Upper lobe of left lung (tissue), 4 donors: ENCODE measurements at regions not wholly inside any gene's neighbourhood (a gene's known extent, or its start where the extent isn't known, plus 50 kb on each side); places are given as distances from the start of the nearest gene placed in this dataset.

Experiments
- POLR2A ChIP-seq, 4 donors: fragments of 450-650 bp; IDR thresholded peaks; one replicate each; pipeline ENCODE4 v1.5.1; 2016 to 2017; ENCODE audit warnings: antibody characterized with exemption in 4 of 4, mild to moderate bottlenecking in 2 of 4
- POLR2AphosphoS5 ChIP-seq, 2 donors: sonication (generic); formaldehyde crosslinking; IDR thresholded peaks; one replicate each; pipeline ENCODE4 v1.5.1; 2017; ENCODE audit warnings: antibody characterized with exemption in 2 of 2
- TF ChIP-seq, protein P1 (sequence below), 6 experiments: fragments of 450-650 bp in 4 of 6; fragments of 200-600 bp in 2 of 6; sonication (generic) in 2 of 6; IDR thresholded peaks; one replicate each; pipeline ENCODE4 v1.5.1; 2016 to 2019; ENCODE audit warnings: antibody characterized with exemption in 6 of 6

DNA sequence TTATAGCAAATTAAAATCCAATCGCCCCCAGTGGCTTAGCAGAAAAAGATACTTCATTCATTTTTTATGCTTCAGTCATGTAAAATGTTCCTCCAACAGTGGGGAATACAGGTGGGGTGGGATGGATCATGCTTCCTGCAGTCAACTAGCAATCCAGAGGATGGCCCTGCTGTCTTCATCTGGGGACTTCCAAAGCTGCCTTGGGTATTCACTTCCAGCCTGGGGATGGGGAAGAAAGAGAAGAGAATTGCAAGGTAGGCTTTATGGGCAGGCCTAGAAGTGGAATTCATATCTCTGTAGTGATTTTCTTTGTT lies 354.8 kb upstream of the SLCO3A1 start:
- TF ChIP-seq, protein P1, sequence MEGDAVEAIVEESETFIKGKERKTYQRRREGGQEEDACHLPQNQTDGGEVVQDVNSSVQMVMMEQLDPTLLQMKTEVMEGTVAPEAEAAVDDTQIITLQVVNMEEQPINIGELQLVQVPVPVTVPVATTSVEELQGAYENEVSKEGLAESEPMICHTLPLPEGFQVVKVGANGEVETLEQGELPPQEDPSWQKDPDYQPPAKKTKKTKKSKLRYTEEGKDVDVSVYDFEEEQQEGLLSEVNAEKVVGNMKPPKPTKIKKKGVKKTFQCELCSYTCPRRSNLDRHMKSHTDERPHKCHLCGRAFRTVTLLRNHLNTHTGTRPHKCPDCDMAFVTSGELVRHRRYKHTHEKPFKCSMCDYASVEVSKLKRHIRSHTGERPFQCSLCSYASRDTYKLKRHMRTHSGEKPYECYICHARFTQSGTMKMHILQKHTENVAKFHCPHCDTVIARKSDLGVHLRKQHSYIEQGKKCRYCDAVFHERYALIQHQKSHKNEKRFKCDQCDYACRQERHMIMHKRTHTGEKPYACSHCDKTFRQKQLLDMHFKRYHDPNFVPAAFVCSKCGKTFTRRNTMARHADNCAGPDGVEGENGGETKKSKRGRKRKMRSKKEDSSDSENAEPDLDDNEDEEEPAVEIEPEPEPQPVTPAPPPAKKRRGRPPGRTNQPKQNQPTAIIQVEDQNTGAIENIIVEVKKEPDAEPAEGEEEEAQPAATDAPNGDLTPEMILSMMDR (IDR thresholded peaks at IDR 0.05): no peak
- TF ChIP-seq POLR2AphosphoS5 (IDR thresholded peaks at IDR 0.05) (no peak), POLR2A (IDR thresholded peaks at IDR 0.05) (no peak)
